Brain microvascular endothelial cell (primary cell): ENCODE measurements at regions not wholly inside any gene's neighbourhood (a gene's known extent, or its start where the extent isn't known, plus 50 kb on each side); places are given as distances from the start of the nearest gene placed in this dataset.

Source experiments
- DNase-seq: peaks from one replicate; pipeline ENCODE4 v3.0.0-alpha.2; 2020
- H3K27ac ChIP-seq: fragments of 250-450 bp; sonication (Bioruptor Pico); 2 replicates; pipeline ENCODE4 v1.5.1; 2020; ENCODE audit warnings: mild to moderate bottlenecking, moderate library complexity
- H3K27me3 ChIP-seq: fragments of 250-450 bp; sonication (Bioruptor Pico); replicated peaks from 2 replicates; pipeline ENCODE4 v1.5.1; 2020; ENCODE audit warnings: mild to moderate bottlenecking
- H3K36me3 ChIP-seq: fragments of 250-450 bp; sonication (Bioruptor Pico); replicated peaks from 2 replicates; pipeline ENCODE4 v1.5.1; 2020; ENCODE audit warnings: mild to moderate bottlenecking
- H3K4me3 ChIP-seq: 2 replicates; pipeline ENCODE4 v1.5.1; 2011; ENCODE audit warnings: low read depth, mild to moderate bottlenecking, control low read depth, low read length, moderate library complexity
- CTCF ChIP-seq: IDR thresholded peaks from 2 replicates; pipeline ENCODE4 v1.5.1; 2011; ENCODE audit warnings: low read depth, mild to moderate bottlenecking, moderate library complexity, low read length, control low read depth, inconsistent platforms; ENCODE audit errors: missing control alignments
- in situ Hi-C: cut with HindIII; loops from 2 replicates; pipeline ENCODE4 v1.10.0; 2017; ENCODE audit warnings: low sequenced_read_pairs, low pct_ligation_motif_present

- no peak for TF ChIP-seq CTCF
- Histone ChIP-seq H3K27ac (no peak overlapping the region), H3K36me3 (no peaks in the 10 kb centered on the region), H3K27me3 (peaks cover 30% of the 10 kb centered on the region), H3K4me3 (no peak overlapping the region)
- DNase-seq: no peak
- in situ Hi-C loops: no loop called here
These were observed 70.4 kb downstream of the GGTLC2 start for GRCh38 chr22:22714600-22715335.

- TF ChIP-seq CTCF: no peak
- in situ Hi-C loops: no loop called here
These were observed 71.8 kb downstream of the GGTLC2 start for GRCh38 chr22:22716136-22716665.

GRCh38 chr22:22717664-22718063 lies 73.2 kb downstream of the GGTLC2 start:
- Histone ChIP-seq H3K27me3 (peaks cover 28% of the 10 kb centered on the region), H3K4me3 (no peak overlapping the region), H3K27ac (no peak overlapping the region), H3K36me3 (no peaks in the 10 kb centered on the region)
- in situ Hi-C loops: no loop called here
- DNase-seq: no peak
- TF ChIP-seq CTCF: no peak

More at GRCh38 chr22:22716136-22716665, 71.8 kb downstream of the GGTLC2 start:
- Histone ChIP-seq H3K4me3 (no peak overlapping the region), H3K27me3 (peaks cover 28% of the 10 kb centered on the region), H3K36me3 (no peaks in the 10 kb centered on the region), H3K27ac (no peak overlapping the region)
- DNase-seq: no peak

GRCh38 chr22:22720201-22720723 lies 75.8 kb downstream of the GGTLC2 start:
- Histone ChIP-seq H3K27ac (no peak overlapping the region), H3K36me3 (no peaks in the 10 kb centered on the region), H3K27me3 (peaks cover 23% of the 10 kb centered on the region), H3K4me3 (no peak overlapping the region)
- in situ Hi-C loops: no loop called here
- TF ChIP-seq CTCF: peak; percentile 72
- DNase-seq: peak; percentile 51

GRCh38 chr22:22720724-22721261 lies 76.4 kb downstream of the GGTLC2 start:
- peaks cover 25% of the 10 kb centered on the region for H3K27me3 ChIP-seq
- no peak overlapping the region for H3K27ac ChIP-seq
- DNase-seq: no peak
- in situ Hi-C loops: no loop called here
- TF ChIP-seq CTCF: no peak
- no peak overlapping the region for H3K4me3 ChIP-seq
- no peaks in the 10 kb centered on the region for H3K36me3 ChIP-seq
